Heart right ventricle (tissue), 16 donors: ENCODE measurements at regions not wholly inside any gene's neighbourhood (a gene's known extent, or its start where the extent isn't known, plus 50 kb on each side); places are given as distances from the start of the nearest gene placed in this dataset.

Experiments used
- ATAC-seq, 8 donors: fragments of 200-7000 bp; cut with Tn5 transposase; one replicate each; pipeline ENCODE4 v1.9.1; 2020; ENCODE audit warnings: mild to moderate bottlenecking in 8 of 8, moderate library complexity in 8 of 8, moderate number of reproducible peaks in 1 of 8
- DNase-seq, 2 donors: peaks; one replicate each; pipeline ENCODE4 v3.0.0-alpha.2; 2020
- H3K27ac ChIP-seq, 10 donors: fragments of 200-600 bp; sonication (generic) in 2 of 10; one replicate each; pipeline versions ENCODE4 v1.5.0 to v1.8.0; 2020 to 2022; ENCODE audit warnings: mild to moderate bottlenecking in 3 of 10
- H3K27me3 ChIP-seq, 7 donors: fragments of 200-600 bp; one replicate each; pipeline ENCODE4 v1.8.0; 2021 to 2022; ENCODE audit warnings: mild to moderate bottlenecking in 2 of 7
- H3K36me3 ChIP-seq, 9 donors: fragments of 200-600 bp; sonication (generic) in 1 of 9; one replicate each; pipeline versions ENCODE4 v1.5.0 to v1.8.0; 2020 to 2022; ENCODE audit warnings: mild to moderate bottlenecking in 2 of 9
- H3K4me1 ChIP-seq, 9 donors: fragments of 200-600 bp; sonication (generic) in 1 of 9; one replicate each; pipeline versions ENCODE4 v1.5.0 to v1.8.0; 2020 to 2022; ENCODE audit warnings: mild to moderate bottlenecking in 4 of 9
- H3K4me3 ChIP-seq, 10 donors: fragments of 200-600 bp; sonication (generic) in 2 of 10; one replicate each; pipeline versions ENCODE4 v1.5.0 to v1.8.0; 2020 to 2022; ENCODE audit warnings: mild to moderate bottlenecking in 7 of 10, moderate library complexity in 2 of 10
- H3K9me3 ChIP-seq, 11 donors: fragments of 200-600 bp in 10 of 11; sonication (generic) in 2 of 11; one replicate each; pipeline versions ENCODE4 v1.5.0 to v1.8.0; 2013 to 2022; ENCODE audit warnings: mild to moderate bottlenecking in 2 of 11, control low read depth in 1 of 11, moderate library complexity in 1 of 11
- WGBS, 2 donors: extraction: QIAGEN DNeasy Blood & Tissue Kit; methylation state at CpG; one replicate each; pipeline ENCODE4 v1.1.7; 2013; ENCODE audit warnings: inconsistent platforms in 1 of 2; 5-methylcytosine and 5-hydroxymethylcytosine counted together
- intact Hi-C, 10 donors: fragments of 100-400 bp; cut with DNase I; formaldehyde crosslinking; loops; one replicate each; pipeline versions ENCODE4 v1.11.1 to v1.14.2; 2022
- TF ChIP-seq, protein P1 (sequence below), 9 donors: fragments of 200-600 bp; sonication (generic) in 2 of 9; IDR thresholded peaks; one replicate each; pipeline versions ENCODE4 v1.5.0 to v1.8.0; 2021 to 2022; ENCODE audit warnings: antibody characterized with exemption in 9 of 9, mild to moderate bottlenecking in 5 of 9, moderate library complexity in 1 of 9
- donor health status: Arrhythmogenic right ventricular cardiomyopathy.
- donor health status: ischemic (EF 13 %, LVEDD 7.1; RV severe dilation, severe dysfunction).
- donor health status: healthy with polysubstance abuse.
- donor health status: DM: no; HTN: yes; CAD: no.
- donor health status: DM: no; HTN: no; CAD: no.
- donor health status: ischemic (EF 25% LVEDD 6.9; RV normal size, moderate dysfunction).
- donor health status: ischemic (EF 25% LVEDD 5.7; RV mildly dilated, moderate dysfunction).
- donor health status: healthy.
- donor health status: DM: yes; HTN: yes; CAD: no.
- donor health status: Ischemic cardiomyopathy.
- donor health status: ischemic (EF 35%, LVEDD 5.7; RV mildly dilated, moderate dysfunction).
- donor health status: nonischemic (EF 11% LVEDD 7.7; RV severe dilation, severe dysfunction).
- donor health status: DM: yes; HTN: yes; CAD: no.
- donor health status: PGD.
- donor health status: ischemic (EF 29% LVEDD 5.4; RV normal size, mild dysfunction).
- donor health status: nonischemic (EF 23%, LVEDD 6.1; RV moderate dilation, normal function).

DNA sequence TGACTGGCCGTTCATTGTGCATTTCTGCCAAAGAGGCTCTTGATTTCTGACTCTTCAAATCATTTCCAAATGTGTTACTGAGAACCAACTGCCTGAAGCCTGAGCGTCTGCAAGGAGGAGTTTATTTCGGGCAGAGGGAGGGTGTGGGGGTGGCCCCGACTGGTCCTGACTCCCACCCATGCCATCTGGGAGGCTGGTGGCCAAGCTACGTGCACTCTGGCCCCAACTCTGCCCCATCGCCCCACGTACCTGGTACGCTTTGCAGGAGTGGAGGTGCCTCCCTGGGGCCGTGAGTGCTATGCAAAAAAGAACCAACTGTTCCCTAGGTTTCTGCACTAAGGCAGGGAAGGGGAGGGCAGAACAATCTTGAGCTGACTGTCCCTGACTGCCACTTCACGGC lies 846.8 kb downstream of the BRD1 start:
- intact Hi-C loops = no loop called here
- no peaks in the 10 kb centered on the region for H3K36me3 ChIP-seq
- peaks cover 0 to 2% (median 0%) of the 10 kb centered on the region in 11 donors for H3K9me3 ChIP-seq
- no peak overlapping the region for H3K27ac ChIP-seq
- ATAC-seq (no peak), DNase-seq (no peak)
- TF ChIP-seq, protein P1, sequence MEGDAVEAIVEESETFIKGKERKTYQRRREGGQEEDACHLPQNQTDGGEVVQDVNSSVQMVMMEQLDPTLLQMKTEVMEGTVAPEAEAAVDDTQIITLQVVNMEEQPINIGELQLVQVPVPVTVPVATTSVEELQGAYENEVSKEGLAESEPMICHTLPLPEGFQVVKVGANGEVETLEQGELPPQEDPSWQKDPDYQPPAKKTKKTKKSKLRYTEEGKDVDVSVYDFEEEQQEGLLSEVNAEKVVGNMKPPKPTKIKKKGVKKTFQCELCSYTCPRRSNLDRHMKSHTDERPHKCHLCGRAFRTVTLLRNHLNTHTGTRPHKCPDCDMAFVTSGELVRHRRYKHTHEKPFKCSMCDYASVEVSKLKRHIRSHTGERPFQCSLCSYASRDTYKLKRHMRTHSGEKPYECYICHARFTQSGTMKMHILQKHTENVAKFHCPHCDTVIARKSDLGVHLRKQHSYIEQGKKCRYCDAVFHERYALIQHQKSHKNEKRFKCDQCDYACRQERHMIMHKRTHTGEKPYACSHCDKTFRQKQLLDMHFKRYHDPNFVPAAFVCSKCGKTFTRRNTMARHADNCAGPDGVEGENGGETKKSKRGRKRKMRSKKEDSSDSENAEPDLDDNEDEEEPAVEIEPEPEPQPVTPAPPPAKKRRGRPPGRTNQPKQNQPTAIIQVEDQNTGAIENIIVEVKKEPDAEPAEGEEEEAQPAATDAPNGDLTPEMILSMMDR (IDR thresholded peaks at IDR 0.05) = no peak
- 54 to 59% methylated on average over 10 of the region's 10 CpGs for WGBS, 2 donors
- H3K4me1 ChIP-seq = no peaks in the 10 kb centered on the region
- H3K4me3 ChIP-seq = no peak overlapping the region
- peaks cover 0 to 48% (median 24%) of the 10 kb centered on the region in 7 donors for H3K27me3 ChIP-seq

DNA sequence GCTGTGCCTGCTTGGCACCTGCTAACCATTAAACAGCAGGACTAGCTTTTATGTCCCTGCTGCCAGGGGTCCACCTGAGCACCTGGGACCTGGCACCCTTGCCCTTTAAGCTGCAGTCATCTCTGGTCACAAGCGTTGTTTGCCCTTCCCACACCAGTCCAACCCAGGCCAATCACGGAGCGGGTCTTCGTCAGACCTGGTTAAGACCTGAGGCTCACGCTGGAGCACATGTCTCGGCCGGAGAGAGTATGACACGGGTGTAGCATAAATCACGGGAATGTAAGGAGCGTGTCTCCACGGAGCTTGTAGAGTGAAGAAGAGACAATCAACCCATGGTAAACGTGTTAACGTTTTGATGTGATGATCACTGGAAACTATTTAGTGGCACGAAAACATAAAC lies 847.3 kb downstream of the BRD1 start:
- Histone ChIP-seq H3K27ac (no peak overlapping the region), H3K4me1 (no peaks in the 10 kb centered on the region), H3K27me3 (peaks cover 0 to 51% (median 24%) of the 10 kb centered on the region in 7 donors), H3K4me3 (no peak overlapping the region), H3K9me3 (peaks cover 0 to 2% (median 0%) of the 10 kb centered on the region in 11 donors), H3K36me3 (no peaks in the 10 kb centered on the region)
- 88 to 89% methylated on average over 14 of the region's 14 CpGs for WGBS, 2 donors
- TF ChIP-seq, protein P1 (IDR thresholded peaks at IDR 0.05) = no peak
- intact Hi-C loops = no loop called here
- DNase-seq = no peak
- no peak for ATAC-seq

DNA sequence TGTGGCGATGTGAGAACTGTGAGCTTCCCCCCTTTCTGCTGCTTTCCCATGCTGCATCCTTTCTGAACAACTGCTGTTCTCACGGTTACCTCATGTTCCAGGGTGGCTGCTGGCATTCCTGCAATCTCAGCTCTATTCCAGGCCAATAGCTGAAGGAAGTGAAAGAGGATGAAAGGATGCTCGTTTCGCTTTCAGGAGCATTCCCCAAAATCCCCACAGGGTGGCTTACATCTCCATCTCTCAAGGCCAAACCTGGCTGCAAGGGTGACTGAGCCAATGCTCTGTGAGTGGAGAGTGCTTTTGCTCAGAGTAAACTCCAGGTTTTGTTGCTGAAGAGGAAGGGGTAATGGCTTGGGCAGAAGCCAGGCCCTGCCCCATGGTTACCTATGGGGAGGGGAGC lies 848.2 kb downstream of the BRD1 start:
- WGBS, 2 donors = 55 to 56% methylated on average over 4 of the region's 4 CpGs
- H3K27me3 ChIP-seq = peaks cover 0 to 54% (median 28%) of the 10 kb centered on the region in 7 donors

DNA sequence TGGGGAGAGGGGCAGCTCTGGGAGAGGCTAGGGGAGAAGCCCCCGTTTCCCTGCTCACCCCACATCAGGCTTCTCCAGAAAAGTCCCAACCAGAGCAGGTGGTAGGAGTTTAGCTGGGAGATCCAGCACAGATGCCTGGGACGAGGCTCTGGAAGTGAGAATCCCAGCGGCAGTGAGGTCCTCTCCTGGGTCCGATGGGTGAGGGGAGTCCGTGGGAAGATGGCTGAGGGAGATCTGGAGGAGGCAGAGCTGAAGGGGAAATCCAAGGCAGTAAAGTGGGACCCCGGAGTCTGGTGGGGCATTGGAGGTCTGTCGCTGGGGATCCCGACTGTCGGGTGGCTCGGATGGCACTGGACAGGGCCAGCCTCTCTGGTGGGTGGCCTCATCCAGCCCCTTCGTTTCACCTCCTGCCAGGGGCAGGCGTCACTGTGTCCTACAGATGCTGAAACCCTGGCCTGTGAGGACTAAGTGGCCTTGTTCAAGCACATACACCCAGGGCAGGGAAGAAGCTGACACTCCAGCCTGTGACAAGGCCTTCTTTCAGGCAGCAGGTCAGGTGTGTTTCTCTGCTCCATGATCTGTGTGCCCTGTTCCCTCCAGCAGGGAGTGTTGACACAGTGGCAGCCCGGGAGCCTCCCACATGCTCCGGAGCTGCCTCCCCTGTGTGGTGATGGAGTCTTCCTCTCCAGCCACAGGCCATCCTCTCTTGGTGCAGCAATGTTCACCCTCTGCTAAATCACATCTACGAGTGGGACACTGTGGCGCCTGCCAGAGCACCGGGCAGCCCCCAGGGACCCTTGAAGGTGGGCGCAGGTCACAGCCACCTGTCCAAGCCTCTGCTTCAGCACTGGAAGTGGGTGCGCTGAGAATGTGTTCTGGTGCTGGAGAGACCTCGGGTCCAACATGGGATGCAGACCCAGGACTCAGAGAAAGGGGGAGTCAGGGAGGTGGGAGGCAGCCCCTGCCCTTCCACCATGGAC lies 850.8 kb downstream of the BRD1 start:
- Histone ChIP-seq H3K4me1 (no peaks in the 10 kb centered on the region), H3K4me3 (no peak overlapping the region), H3K9me3 (peaks cover 0 to 2% (median 0%) of the 10 kb centered on the region in 11 donors), H3K27me3 (peaks cover 0 to 56% (median 28%) of the 10 kb centered on the region in 7 donors), H3K27ac (no peak overlapping the region), H3K36me3 (no peaks in the 10 kb centered on the region)
- DNase-seq (no peak), ATAC-seq (no peak)
- WGBS, 2 donors = 75 to 79% methylated on average over 20 of the region's 20 CpGs
- TF ChIP-seq, protein P1 (IDR thresholded peaks at IDR 0.05) = no peak
- intact Hi-C loops = no loop called here

More for the DNA sequence above, 848.2 kb downstream of the BRD1 start:
- no peak for ATAC-seq
- no peak for DNase-seq
- H3K36me3 ChIP-seq = no peaks in the 10 kb centered on the region
- H3K27ac ChIP-seq = no peak overlapping the region
- H3K9me3 ChIP-seq = peaks cover 0 to 2% (median 0%) of the 10 kb centered on the region in 11 donors
- TF ChIP-seq, protein P1 (IDR thresholded peaks at IDR 0.05) = no peak
- intact Hi-C loops = no loop called here
- no peak overlapping the region for H3K4me3 ChIP-seq
- H3K4me1 ChIP-seq = no peaks in the 10 kb centered on the region
